SK-N-SH (cell line): ENCODE measurements at regions not wholly inside any gene's neighbourhood (a gene's known extent, or its start where the extent isn't known, plus 50 kb on each side); places are given as distances from the start of the nearest gene placed in this dataset.
"Not testable (repeated sequence)": the region's sequence is repeated elsewhere in the genome, so short reads cannot be mapped to it uniquely, and the experiment has no call there.

Experiments
- CTCF ChIA-PET: fragments of 300-600, 350-600 bp; formaldehyde crosslinking; extraction: SDS; loops from one replicate; lab custom pipeline; 2021; lab: Yijun Ruan, JAX
- POLR2A ChIA-PET: fragments of 350-600 bp; sonication (Branson Sonifier 250); formaldehyde crosslinking; extraction: SDS; loops from one replicate; lab custom pipeline; 2020; ENCODE audit warnings: antibody characterized with exemption, inconsistent platforms; lab: Yijun Ruan, JAX
- DNase-seq: peaks from one replicate; pipeline ENCODE4 v3.0.0; 2012
- H2AFZ ChIP-seq: fragments of 200-600 bp; sonication (generic); 2 replicates; pipeline ENCODE4 v1.8.1; 2016; ENCODE audit warnings: antibody characterized with exemption, mild to moderate bottlenecking, low read depth
- H3F3A ChIP-seq: fragments of 200-600 bp; sonication (generic); replicated peaks from 2 replicates; pipeline ENCODE3; 2016; ENCODE audit warnings: antibody characterized with exemption, mild to moderate bottlenecking; ENCODE audit not compliant: insufficient read depth
- H3K27ac ChIP-seq, 2 experiments: fragments of 200-500 bp in 1 of 2; fragments of 200-600 bp in 1 of 2; sonication (Bioruptor generic) in 1 of 2; sonication (generic), shearing (Covaris generic) in 1 of 2; 2 replicates each; pipeline versions ENCODE4 v1.5.1 to v1.6.1; 2014 to 2016; ENCODE audit warnings: low read depth in 2 of 2, inconsistent platforms in 1 of 2, low read length in 1 of 2, mild to moderate bottlenecking in 1 of 2, mixed read lengths in 1 of 2
- H3K27me3 ChIP-seq: fragments of 200-600 bp; sonication (generic), shearing (Covaris generic); 2 replicates; pipeline ENCODE4 v1.6.1; 2016; ENCODE audit warnings: mixed run types; ENCODE audit not compliant: insufficient read depth
- H3K36me3 ChIP-seq, 2 experiments: fragments of 200-500 bp in 1 of 2; fragments of 200-600 bp in 1 of 2; sonication (Bioruptor generic) in 1 of 2; sonication (generic) in 1 of 2; replicated peaks in 1 of 2; 2 replicates each; pipeline versions ENCODE3 to v1.5.1; 2014 to 2016; ENCODE audit warnings: low read length in 1 of 2, mild to moderate bottlenecking in 1 of 2; ENCODE audit not compliant: insufficient read depth in 2 of 2, control insufficient read depth in 1 of 2
- H3K4me1 ChIP-seq, 2 experiments: fragments of 200-500 bp in 1 of 2; fragments of 200-600 bp in 1 of 2; sonication (Bioruptor generic) in 1 of 2; sonication (generic), shearing (Covaris generic) in 1 of 2; 2 replicates each; pipeline versions ENCODE4 v1.5.1 to v1.6.1; 2014 to 2016; ENCODE audit warnings: low read depth in 1 of 2, low read length in 1 of 2, mixed run types in 1 of 2; ENCODE audit not compliant: insufficient read depth in 2 of 2, control insufficient read depth in 1 of 2
- H3K4me2 ChIP-seq: fragments of 200-600 bp; sonication (generic), shearing (Covaris generic); 2 replicates; pipeline ENCODE4 v1.6.1; 2017; ENCODE audit warnings: mixed run types
- H3K4me3 ChIP-seq, 2 experiments: fragments of 200-500 bp in 1 of 2; fragments of 200-600 bp in 1 of 2; sonication (Bioruptor generic) in 1 of 2; sonication (generic), shearing (Covaris generic) in 1 of 2; 2 replicates each; pipeline versions ENCODE4 v1.5.1 to v1.8.1; 2014 to 2016; ENCODE audit warnings: low read depth in 2 of 2, inconsistent platforms in 1 of 2, low read length in 1 of 2, mild to moderate bottlenecking in 1 of 2, mixed read lengths in 1 of 2, moderate library complexity in 1 of 2
- H3K79me2 ChIP-seq: fragments of 200-600 bp; sonication (generic); 2 replicates; pipeline ENCODE4 v1.8.1; 2017; ENCODE audit warnings: mild to moderate bottlenecking; ENCODE audit not compliant: insufficient read depth
- H3K9ac ChIP-seq: fragments of 200-600 bp; sonication (generic); 2 replicates; pipeline ENCODE4 v1.6.1; 2017; ENCODE audit warnings: mixed run types
- H3K9me2 ChIP-seq: fragments of 200-600 bp; sonication (generic); 2 replicates; pipeline ENCODE4 v1.6.1; 2017; ENCODE audit warnings: mixed run types
- H3K9me3 ChIP-seq: fragments of 200-600 bp; sonication (generic); 2 replicates; pipeline ENCODE4 v1.6.1; 2017; ENCODE audit warnings: mixed run types, mild to moderate bottlenecking, moderate library complexity
- H4K20me1 ChIP-seq: fragments of 200-600 bp; sonication (generic); 2 replicates; pipeline ENCODE4 v1.6.1; 2017; ENCODE audit warnings: mild to moderate bottlenecking, mixed run types; ENCODE audit not compliant: insufficient read depth
- CHD2 ChIP-seq: fragments of 150-350 bp; IDR thresholded peaks from 2 replicates; pipeline ENCODE4 v1.6.1; 2018; ENCODE audit warnings: low read length; ENCODE audit not compliant: partially characterized antibody
- EP300 ChIP-seq, 2 experiments: IDR thresholded peaks; 2 replicates each; pipeline versions ENCODE4 v1.4.0 to v1.6.1; 2012; ENCODE audit warnings: borderline replicate concordance in 1 of 2, low read depth in 1 of 2, low read length in 1 of 2
- FOSL2 ChIP-seq: IDR thresholded peaks from 2 replicates; pipeline ENCODE4 v1.4.0; 2012; ENCODE audit warnings: low read depth, mild to moderate bottlenecking, moderate library complexity, borderline replicate concordance
- JUND ChIP-seq: IDR thresholded peaks from 2 replicates; pipeline ENCODE4 v1.4.0; 2012
- MAX ChIP-seq: IDR thresholded peaks from 2 replicates; pipeline ENCODE4 v1.4.0; 2012; ENCODE audit warnings: low read depth
- MXI1 ChIP-seq: IDR thresholded peaks from 2 replicates; pipeline ENCODE4 v1.6.1; 2012; ENCODE audit warnings: mild to moderate bottlenecking, low read depth, low read length, improper control_type of control experiment
- POLR2AphosphoS5 ChIP-seq: IDR thresholded peaks from 2 replicates; pipeline ENCODE4 v1.6.1; 2012; ENCODE audit warnings: low read depth, low read length
- RAD21 ChIP-seq: IDR thresholded peaks from 2 replicates; pipeline ENCODE4 v1.6.1; 2012; ENCODE audit warnings: mild to moderate bottlenecking, low read length
- RCOR1 ChIP-seq: fragments of 150-350 bp; IDR thresholded peaks from 2 replicates; pipeline ENCODE4 v1.6.1; 2017; ENCODE audit warnings: antibody characterized with exemption, low read length
- RXRA ChIP-seq: IDR thresholded peaks from 2 replicates; pipeline ENCODE4 v1.4.0; 2012; ENCODE audit warnings: low read depth, mild to moderate bottlenecking, borderline replicate concordance
- SMC3 ChIP-seq: IDR thresholded peaks from 2 replicates; pipeline ENCODE4 v1.6.1; 2012; ENCODE audit warnings: low read depth, low read length, improper control_type of control experiment
- TAF1 ChIP-seq: IDR thresholded peaks from 2 replicates; pipeline ENCODE4 v1.6.1; 2012; ENCODE audit warnings: low read depth, mild to moderate bottlenecking, low read length, moderate library complexity, borderline replicate concordance
- TEAD4 ChIP-seq: IDR thresholded peaks from 2 replicates; pipeline ENCODE4 v1.4.0; 2012; ENCODE audit warnings: mild to moderate bottlenecking, borderline replicate concordance; ENCODE audit not compliant: insufficient read depth
- WGBS: methylation state at CpG from one replicate; pipeline ENCODE4 v1.1.6; 2017; ENCODE audit warnings: low lambda C conversion rate; 5-methylcytosine and 5-hydroxymethylcytosine counted together

GRCh38 chr2:75375646-75376582 lies 176.6 kb upstream of the TACR1 start (continued):
- TF ChIP-seq RXRA, result peak; percentile 47; the same call in 1 of the 2 replicates
- TF ChIP-seq RCOR1, result no peak
- no peak for TF ChIP-seq MAX
- TF ChIP-seq SMC3, result no peak
- TF ChIP-seq RAD21, result no peak
- TF ChIP-seq, all 33 proteins: peak for 8

GRCh38 chr2:75374414-75374957 lies 175.2 kb upstream of the TACR1 start:
- H4K20me1 ChIP-seq, H2AFZ ChIP-seq, H3K4me1 ChIP-seq, H3K36me3 ChIP-seq, H3K9ac ChIP-seq, H3K4me3 ChIP-seq, POLR2A ChIA-PET, H3K27me3 ChIP-seq, H3K9me2 ChIP-seq, H3K9me3 ChIP-seq, DNase-seq, H3K79me2 ChIP-seq, H3K4me2 ChIP-seq: not testable (repeated sequence)
- peak overlapping the region in 1 of 2 experiments; percentile 77; a peak in 1 of 4 replicates for H3K27ac ChIP-seq
- H3F3A ChIP-seq, result peaks cover 21% of the 10 kb centered on the region
- WGBS, result 73% methylated on average over 4 of the region's 6 CpGs
- CTCF ChIA-PET, result interaction anchor here (0.5 kb wide), 1 partner anchor 83 kb away, joined by 3 read pairs; no protein-coding TSS in a partner anchor

GRCh38 chr2:75367401-75367800 lies 168.1 kb upstream of the TACR1 start:
- Histone ChIP-seq H3K4me2 (no peak overlapping the region), H3K36me3 (no peaks in the 10 kb centered on the region), H3K9me3 (0 out of 2 replicates have a peak, but pooled peaks cover 3% of the 10 kb centered on the region), H3F3A (no peaks in the 10 kb centered on the region), H3K79me2 (no peaks in the 10 kb centered on the region), H2AFZ (no peak overlapping the region), H3K27ac (no peak overlapping the region), H3K9ac (no peak overlapping the region), H3K9me2 (no peaks in the 10 kb centered on the region), H3K27me3 (no peaks in the 10 kb centered on the region), H3K4me3 (no peak overlapping the region), H4K20me1 (no peaks in the 10 kb centered on the region), H3K4me1 (no peaks in the 10 kb centered on the region)
- WGBS, result 87% methylated on average over 1 of the region's 1 CpG
- POLR2A ChIA-PET, result no interaction called here
- no peak for DNase-seq
- TF ChIP-seq FOSL2, result no peak
- no peak for TF ChIP-seq CHD2
- TF ChIP-seq EP300 (IDR thresholded peaks at IDR 0.05; ENCODE audit: borderline replicate concordance in 1 of 2, low read depth in 1 of 2, low read length in 1 of 2), result no peak
- no peak for TF ChIP-seq POLR2AphosphoS5
- no peak for TF ChIP-seq JUND
- no peak for TF ChIP-seq TAF1
- no peak for TF ChIP-seq MXI1
- TF ChIP-seq TEAD4, result no peak
- CTCF ChIA-PET, result no interaction called here
